Chondrocyte (in vitro differentiated cells): ENCODE measurements at regions not wholly inside any gene's neighbourhood (a gene's known extent, or its start where the extent isn't known, plus 50 kb on each side); places are given as distances from the start of the nearest gene placed in this dataset.

Source experiments
- DNase-seq: peaks from one replicate; pipeline ENCODE4 v3.0.0; 2021; ENCODE audit warnings: mixed read lengths, low spot score
- H3K27ac Mint-ChIP-seq: one replicate; pipeline ENCODE4 v1.8.0; 2021; ENCODE audit warnings: mild to moderate bottlenecking, moderate library complexity, mixed read lengths; ENCODE audit not compliant: unreplicated experiment
- H3K27me3 Mint-ChIP-seq: 2 replicates; pipeline ENCODE4 v1.8.0; 2021; ENCODE audit warnings: low read depth, mixed read lengths
- H3K36me3 Mint-ChIP-seq: 2 replicates; pipeline ENCODE4 v1.8.0; 2021; ENCODE audit warnings: low read depth, mixed read lengths
- H3K4me1 Mint-ChIP-seq: 2 replicates; pipeline ENCODE4 v1.8.0; 2021; ENCODE audit warnings: low read depth, mild to moderate bottlenecking, mixed read lengths
- H3K4me3 Mint-ChIP-seq: one replicate; pipeline ENCODE4 v1.8.0; 2021; ENCODE audit warnings: mild to moderate bottlenecking, moderate library complexity, mixed read lengths; ENCODE audit not compliant: unreplicated experiment
- H3K9me3 Mint-ChIP-seq: 2 replicates; pipeline ENCODE4 v1.8.0; 2021; ENCODE audit warnings: low read depth, mixed read lengths
- CTCF ChIP-seq: fragments of 200-600 bp; sonication (generic); IDR thresholded peaks from 2 replicates; pipeline ENCODE4 v1.5.0; 2021; ENCODE audit warnings: antibody characterized with exemption, mild to moderate bottlenecking, moderate library complexity

GRCh38 chr20:57102160-57102559 is 164.3 kb downstream of the BMP7 start:
- no peak overlapping the region for H3K27ac Mint-ChIP-seq
- TF ChIP-seq CTCF = no peak
- no peak for DNase-seq

GRCh38 chr20:57102566-57102965 is 163.9 kb downstream of the BMP7 start:
- Mint-ChIP-seq H3K4me3 (no peak overlapping the region), H3K9me3 (no peaks in the 10 kb centered on the region), H3K4me1 (no peaks in the 10 kb centered on the region), H3K27ac (no peak overlapping the region), H3K27me3 (peaks cover 45% of the 10 kb centered on the region), H3K36me3 (no peaks in the 10 kb centered on the region)
- TF ChIP-seq CTCF = no peak
- no peak for DNase-seq

More at GRCh38 chr20:57102160-57102559, 164.3 kb downstream of the BMP7 start:
- Mint-ChIP-seq H3K27me3 (peaks cover 43% of the 10 kb centered on the region), H3K36me3 (no peaks in the 10 kb centered on the region), H3K4me3 (no peak overlapping the region), H3K9me3 (no peaks in the 10 kb centered on the region), H3K4me1 (no peaks in the 10 kb centered on the region)

GRCh38 chr20:57103146-57103800 is 163.2 kb downstream of the BMP7 start:
- no peaks in the 10 kb centered on the region for H3K36me3 Mint-ChIP-seq
- no peak overlapping the region for H3K27ac Mint-ChIP-seq
- H3K4me3 Mint-ChIP-seq = no peak overlapping the region
- H3K27me3 Mint-ChIP-seq = peaks cover 49% of the 10 kb centered on the region
- no peak for DNase-seq
- no peaks in the 10 kb centered on the region for H3K9me3 Mint-ChIP-seq
- TF ChIP-seq CTCF = no peak
- H3K4me1 Mint-ChIP-seq = no peaks in the 10 kb centered on the region

- Mint-ChIP-seq H3K36me3 (no peaks in the 10 kb centered on the region), H3K9me3 (no peaks in the 10 kb centered on the region), H3K4me1 (no peaks in the 10 kb centered on the region), H3K4me3 (no peak overlapping the region), H3K27ac (no peak overlapping the region), H3K27me3 (peaks cover 51% of the 10 kb centered on the region)
- TF ChIP-seq CTCF = no peak
- DNase-seq = no peak
These were observed 162.3 kb downstream of the BMP7 start for GRCh38 chr20:57104113-57104512.

- H3K4me3 Mint-ChIP-seq = no peak overlapping the region
- H3K9me3 Mint-ChIP-seq = no peaks in the 10 kb centered on the region
- H3K27ac Mint-ChIP-seq = no peak overlapping the region
- no peak for DNase-seq
- H3K36me3 Mint-ChIP-seq = no peaks in the 10 kb centered on the region
- peaks cover 48% of the 10 kb centered on the region for H3K27me3 Mint-ChIP-seq
- no peaks in the 10 kb centered on the region for H3K4me1 Mint-ChIP-seq
- no peak for TF ChIP-seq CTCF
These were observed 161.7 kb downstream of the BMP7 start for GRCh38 chr20:57104651-57105204.
